ENCODE measurements at regions not wholly inside any gene's neighbourhood (a gene's known extent, or its start where the extent isn't known, plus 50 kb on each side); places are given as distances from the start of the nearest gene placed in this dataset.

DNA sequence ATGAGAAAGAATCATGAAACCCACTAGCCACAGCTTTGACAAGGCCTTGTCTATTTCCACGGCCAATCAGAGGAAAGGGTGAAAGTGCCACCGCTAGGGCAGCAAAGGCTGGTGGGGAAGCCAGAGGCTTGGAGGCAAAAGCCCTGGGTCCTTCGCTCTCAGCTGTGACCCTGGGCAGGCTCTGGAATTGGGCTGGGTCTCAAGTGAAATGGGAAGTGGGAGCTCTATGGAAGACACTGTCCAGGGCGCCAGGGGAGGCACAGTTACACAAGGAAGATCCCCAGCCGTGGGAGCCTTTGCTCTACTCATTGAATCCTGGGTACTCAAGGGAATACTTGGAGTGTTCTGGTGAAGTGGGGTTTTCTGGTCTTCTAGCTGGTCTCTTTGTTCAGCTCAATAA is 136.2 kb downstream of the ASB7 start:
- Histone ChIP-seq H4K5ac (ENCODE audit: insufficient read length, low read depth, low read length) (no peak overlapping the region), H3K36me3 (ENCODE audit: control insufficient read depth in 2 of 4, insufficient read depth in 4 of 4, low read length in 3 of 4) (no peaks in the 10 kb centered on the region), H2AFZ (ENCODE audit: low read length) (no peak overlapping the region), H4K91ac (replicated peaks; ENCODE audit: insufficient read length, low read length) (no peak overlapping the region), H3K18ac (ENCODE audit: extremely low read depth, low read length) (no peak overlapping the region), H3K27ac (ENCODE audit: low read depth, low read length) (no peak overlapping the region), H2BK15ac (ENCODE audit: low read length) (no peak overlapping the region), H2BK120ac (replicated peaks; ENCODE audit: low read depth, low read length) (no peak overlapping the region), H2AK5ac (ENCODE audit: low read depth, low read length) (no peak overlapping the region), H4K20me1 (replicated peaks in 1 of 2; ENCODE audit: control insufficient read depth in 1 of 2, insufficient read depth in 2 of 2, low read length in 2 of 2) (no peaks in the 10 kb centered on the region), H3K56ac (replicated peaks; ENCODE audit: insufficient read length, low read depth, low read length) (no peak overlapping the region), H3K79me2 (ENCODE audit: control insufficient read depth in 1 of 2, insufficient read depth in 2 of 2, low read length in 2 of 2) (no peaks in the 10 kb centered on the region), H3K4ac (replicated peaks; ENCODE audit: insufficient read length, low read depth, low read length) (no peak overlapping the region), H3K9ac (replicated peaks in 1 of 4; ENCODE audit: extremely low read depth in 1 of 4, low read depth in 3 of 4, low read length in 3 of 4) (no peak overlapping the region), H3K23me2 (ENCODE audit: low read depth, low read length) (no peaks in the 10 kb centered on the region), H3K9me3 (ENCODE audit: insufficient read depth in 2 of 2, low read depth in 1 of 2, low read length in 1 of 2) (no peaks in the 10 kb centered on the region), H2BK5ac (ENCODE audit: low read depth, low read length) (no peak overlapping the region), H2BK20ac (ENCODE audit: low read length) (no peak overlapping the region), H4K8ac (ENCODE audit: extremely low read depth, insufficient read depth, low read length) (no peak overlapping the region), H3K4me1 (replicated peaks in 1 of 4; ENCODE audit: control insufficient read depth in 3 of 4, insufficient read depth in 4 of 4, low read length in 3 of 4) (no peaks in the 10 kb centered on the region), H3K4me2 (ENCODE audit: insufficient read depth in 1 of 2, low read depth in 2 of 2, low read length in 2 of 2) (no peak overlapping the region), H2BK12ac (ENCODE audit: low read depth, low read length) (no peak overlapping the region), H3K23ac (ENCODE audit: insufficient read length) (no peak overlapping the region), H3K14ac (ENCODE audit: insufficient read length) (no peak overlapping the region), H3K4me3 (ENCODE audit: extremely low read depth in 1 of 4, insufficient read depth in 2 of 4, low read depth in 3 of 4, low read length in 4 of 4) (no peak overlapping the region), H3K79me1 (ENCODE audit: low read depth, low read length) (no peaks in the 10 kb centered on the region), H3K27me3 (replicated peaks in 1 of 4; ENCODE audit: control insufficient read depth in 3 of 4, extremely low read depth in 1 of 4, insufficient read depth in 3 of 4, low read length in 3 of 4) (no peaks in the 10 kb centered on the region)
- TF ChIP-seq MAX (IDR thresholded peaks at IDR 0.05) (no peak), PHF8 (conservative IDR thresholded peaks at IDR 0.05; ENCODE audit: low read depth, low read length) (no peak), CTCF (IDR thresholded peaks at IDR 0.05; ENCODE audit: control extremely low read depth in 1 of 3, insufficient read depth in 1 of 3, low read depth in 1 of 3, low read length in 3 of 3) (no peak), TEAD4 (IDR thresholded peaks at IDR 0.05; ENCODE audit: low read depth, low read length) (no peak), JUN (IDR thresholded peaks at IDR 0.05; ENCODE audit: low read depth, low read length) (no peak), ATF3 (IDR thresholded peaks at IDR 0.05; ENCODE audit: insufficient read depth, low read depth, low read length) (no peak), SRF (IDR thresholded peaks at IDR 0.05; ENCODE audit: low read depth, low read length) (no peak), NANOG (IDR thresholded peaks at IDR 0.05; ENCODE audit: insufficient read depth, low read depth, low read length, poor library complexity, severe bottlenecking) (no peak), TBP (IDR thresholded peaks at IDR 0.05; ENCODE audit: low read depth, low read length) (no peak)
- no peak for FAIRE-seq
- ChIA-PET CTCF (ENCODE audit: partially characterized antibody) (interaction anchor here (1.2 to 8.9 kb wide), 7 partner anchors 12 to 269 kb away, joined by 3 to 95 read pairs (median 4); no protein-coding TSS in a partner anchor), POLR2A (ENCODE audit: partially characterized antibody) (no interaction called here)
- peak in 1 of 2 experiments; percentile 29 for DNase-seq (ENCODE audit: low read depth in 1 of 2, low spot score in 2 of 2)
- WGBS, 2 experiments (ENCODE audit: extremely low coverage in 1 of 2, insufficient coverage in 1 of 2, insufficient read length in 1 of 2, insufficient replicate concordance in 2 of 2, low coverage in 1 of 2, low lambda C conversion rate in 2 of 2, missing lambda C conversion rate in 1 of 2), result 77% methylated on average over 5 of the region's 5 CpGs; no CpG with 5 or more reads in 1 of the 2 experiments

Measured in H1 (cell line).